Neural cell (in vitro differentiated cells): ENCODE measurements at regions not wholly inside any gene's neighbourhood (a gene's known extent, or its start where the extent isn't known, plus 50 kb on each side); places are given as distances from the start of the nearest gene placed in this dataset.

Source experiments
- CTCF ChIP-seq: fragments of 450-650 bp; IDR thresholded peaks from 2 replicates; pipeline ENCODE4 v1.5.1; 2014; ENCODE audit warnings: antibody characterized with exemption, mild to moderate bottlenecking, moderate library complexity; ENCODE audit not compliant: poor library complexity, severe bottlenecking
- EZH2 ChIP-seq: fragments of 200-600, 300-800 bp; shearing (Covaris generic), sonication (generic); IDR thresholded peaks from 2 replicates; pipeline ENCODE4 v1.6.1; 2014; ENCODE audit warnings: antibody characterized with exemption, low read length, borderline replicate concordance, mild to moderate bottlenecking; ENCODE audit not compliant: insufficient read depth, poor library complexity, severe bottlenecking
- POLR2AphosphoS5 ChIP-seq: IDR thresholded peaks from 2 replicates; pipeline ENCODE4 v1.6.1; 2012

DNA sequence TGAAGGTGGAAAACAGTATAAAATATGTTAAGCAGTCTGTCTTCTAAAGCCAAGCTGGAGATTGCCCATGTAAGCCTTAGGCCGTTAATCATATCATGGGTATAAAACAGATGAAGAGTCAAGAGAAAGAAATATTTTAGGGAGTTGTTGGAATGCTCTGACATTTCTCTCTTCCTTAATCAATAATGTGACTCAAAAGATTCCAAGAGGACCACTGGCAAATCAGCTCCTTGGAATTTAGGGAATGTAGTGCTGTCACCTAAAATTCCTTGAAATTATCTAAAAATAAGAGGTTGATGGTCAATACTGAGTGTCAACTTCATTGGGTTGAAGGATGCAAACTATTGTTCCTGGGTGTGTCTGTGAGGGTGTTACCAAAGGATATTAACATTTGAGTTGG is 525.9 kb downstream of the KCNA4 start:
- TF ChIP-seq CTCF (no peak), EZH2 (no peak), POLR2AphosphoS5 (no peak)
